SJCRH30 (cell line): ENCODE measurements at regions not wholly inside any gene's neighbourhood (a gene's known extent, or its start where the extent isn't known, plus 50 kb on each side); places are given as distances from the start of the nearest gene placed in this dataset.

Source experiments
- DNase-seq, 2 experiments: peaks; one replicate each; pipeline ENCODE4 v3.0.0-alpha.2; 2015 to 2020
- H3K27ac ChIP-seq: fragments of 250-450 bp; sonication (Bioruptor Pico); 2 replicates; pipeline ENCODE4 v1.5.1; 2020; ENCODE audit warnings: mild to moderate bottlenecking, moderate library complexity
- H3K27me3 ChIP-seq: fragments of 250-450 bp; sonication (Bioruptor Pico); 2 replicates; pipeline ENCODE4 v1.5.1; 2020; ENCODE audit warnings: mild to moderate bottlenecking, moderate library complexity
- H3K36me3 ChIP-seq: fragments of 250-450 bp; sonication (Bioruptor Pico); 2 replicates; pipeline ENCODE4 v1.5.1; 2020; ENCODE audit warnings: mild to moderate bottlenecking, moderate library complexity
- H3K4me1 ChIP-seq: fragments of 250-450 bp; sonication (Bioruptor Pico); 2 replicates; pipeline ENCODE4 v1.5.1; 2020; ENCODE audit warnings: mild to moderate bottlenecking, moderate library complexity
- H3K4me3 ChIP-seq: fragments of 250-450 bp; sonication (Bioruptor Pico); 2 replicates; pipeline ENCODE4 v1.5.1; 2020; ENCODE audit warnings: mild to moderate bottlenecking, moderate library complexity
- H3K9me3 ChIP-seq: fragments of 250-450 bp; sonication (Bioruptor Pico); replicated peaks from 2 replicates; pipeline ENCODE4 v1.5.1; 2020; ENCODE audit warnings: mild to moderate bottlenecking, moderate library complexity

GRCh38 chr1:76015478-76016103, 59.0 kb upstream of the ST6GALNAC3 start:
- H3K4me3 ChIP-seq, result no peak overlapping the region
- H3K4me1 ChIP-seq, result no peaks in the 10 kb centered on the region
- no peak for DNase-seq

GRCh38 chr1:76018045-76018444, 56.5 kb upstream of the ST6GALNAC3 start:
- Histone ChIP-seq H3K27ac (no peak overlapping the region), H3K36me3 (no peaks in the 10 kb centered on the region), H3K4me1 (peaks cover 9% of the 10 kb centered on the region; the same call in 1 of the 2 replicates), H3K27me3 (no peaks in the 10 kb centered on the region), H3K4me3 (no peak overlapping the region), H3K9me3 (no peaks in the 10 kb centered on the region)
- DNase-seq, result no peak

More at GRCh38 chr1:76015478-76016103, 59.0 kb upstream of the ST6GALNAC3 start:
- Histone ChIP-seq H3K9me3 (no peaks in the 10 kb centered on the region), H3K36me3 (no peaks in the 10 kb centered on the region), H3K27ac (no peak overlapping the region), H3K27me3 (no peaks in the 10 kb centered on the region)

GRCh38 chr1:76021846-76022245, 52.7 kb upstream of the ST6GALNAC3 start:
- DNase-seq, result no peak
- H3K4me3 ChIP-seq, result no peak overlapping the region
- H3K27me3 ChIP-seq, result no peaks in the 10 kb centered on the region
- H3K36me3 ChIP-seq, result no peaks in the 10 kb centered on the region
- H3K27ac ChIP-seq, result no peak overlapping the region
- H3K9me3 ChIP-seq, result no peaks in the 10 kb centered on the region
- peaks cover 26% of the 10 kb centered on the region for H3K4me1 ChIP-seq

GRCh38 chr1:76023669-76024435, 50.7 kb upstream of the ST6GALNAC3 start:
- no peaks in the 10 kb centered on the region for H3K36me3 ChIP-seq
- no peak for DNase-seq

More at GRCh38 chr1:76023669-76024435, 50.7 kb upstream of the ST6GALNAC3 start:
- Histone ChIP-seq H3K9me3 (no peaks in the 10 kb centered on the region), H3K4me3 (no peak overlapping the region), H3K27ac (no peak overlapping the region), H3K4me1 (peaks cover 26% of the 10 kb centered on the region), H3K27me3 (no peaks in the 10 kb centered on the region)
